ENCODE measurements at regions not wholly inside any gene's neighbourhood (a gene's known extent, or its start where the extent isn't known, plus 50 kb on each side); places are given as distances from the start of the nearest gene placed in this dataset.
A peak's percentile ranks its signal among the peaks of the same experiment; 100 is the strongest.

GRCh38 chr1:4029376-4029775 lies 129.3 kb upstream of the C1orf174 start:
- Histone ChIP-seq H3K9me3 (replicated peaks) (0 out of 2 replicates have a peak, but pooled peaks cover 3% of the 10 kb centered on the region), H3K27ac (peak overlapping the region; percentile 47), H3K4me1 (peaks cover 17% of the 10 kb centered on the region), H3K36me3 (no peaks in the 10 kb centered on the region), H3K4me3 (no peak overlapping the region), H3K27me3 (no peaks in the 10 kb centered on the region)
- peak in 1 of 2 experiments; percentile 65 for DNase-seq

- Histone ChIP-seq H3K36me3 (no peaks in the 10 kb centered on the region), H3K27me3 (no peaks in the 10 kb centered on the region), H3K27ac (no peak overlapping the region), H3K4me1 (peaks cover 17% of the 10 kb centered on the region), H3K9me3 (replicated peaks) (0 out of 2 replicates have a peak, but pooled peaks cover 3% of the 10 kb centered on the region), H3K4me3 (no peak overlapping the region)
- no peak for DNase-seq
Measured at GRCh38 chr1:4032571-4032970, 132.5 kb upstream of the C1orf174 start.

GRCh38 chr1:4033129-4033676 lies 133.1 kb upstream of the C1orf174 start:
- Histone ChIP-seq H3K27ac (no peak overlapping the region), H3K9me3 (replicated peaks) (0 out of 2 replicates have a peak, but pooled peaks cover 3% of the 10 kb centered on the region)

GRCh38 chr1:4033713-4034112 lies 133.6 kb upstream of the C1orf174 start:
- Histone ChIP-seq H3K27me3 (no peaks in the 10 kb centered on the region), H3K36me3 (no peaks in the 10 kb centered on the region), H3K4me1 (peaks cover 14% of the 10 kb centered on the region), H3K4me3 (no peak overlapping the region), H3K27ac (no peak overlapping the region), H3K9me3 (replicated peaks) (0 out of 2 replicates have a peak, but pooled peaks cover 3% of the 10 kb centered on the region)
- DNase-seq, result no peak

More at GRCh38 chr1:4033129-4033676, 133.1 kb upstream of the C1orf174 start:
- no peak for DNase-seq
- Histone ChIP-seq H3K4me3 (no peak overlapping the region), H3K4me1 (peaks cover 17% of the 10 kb centered on the region), H3K36me3 (no peaks in the 10 kb centered on the region), H3K27me3 (no peaks in the 10 kb centered on the region)

GRCh38 chr1:4034318-4034887 lies 134.3 kb upstream of the C1orf174 start:
- DNase-seq, result no peak
- Histone ChIP-seq H3K4me3 (no peak overlapping the region), H3K27ac (no peak overlapping the region), H3K27me3 (no peaks in the 10 kb centered on the region), H3K36me3 (no peaks in the 10 kb centered on the region), H3K4me1 (peaks cover 7% of the 10 kb centered on the region), H3K9me3 (replicated peaks) (0 out of 2 replicates have a peak, but pooled peaks cover 3% of the 10 kb centered on the region)

- peaks cover 21% of the 10 kb centered on the region for H3K27me3 ChIP-seq
- no peaks in the 10 kb centered on the region for H3K36me3 ChIP-seq
- no peak overlapping the region for H3K27ac ChIP-seq
- H3K9me3 ChIP-seq (replicated peaks), result no peaks in the 10 kb centered on the region
- H3K4me1 ChIP-seq, result no peaks in the 10 kb centered on the region
- DNase-seq, result no peak
- H3K4me3 ChIP-seq, result no peak overlapping the region
Measured at GRCh38 chr1:4044967-4045366, 144.9 kb upstream of the C1orf174 start.

GRCh38 chr1:4045397-4046010 lies 145.4 kb upstream of the C1orf174 start:
- no peak overlapping the region for H3K27ac ChIP-seq
- H3K9me3 ChIP-seq (replicated peaks), result no peaks in the 10 kb centered on the region

GRCh38 chr1:4046836-4047461 lies 146.9 kb upstream of the C1orf174 start:
- no peaks in the 10 kb centered on the region for H3K9me3 ChIP-seq (replicated peaks)
- no peak overlapping the region for H3K4me3 ChIP-seq
- no peak for DNase-seq
- peaks cover 21% of the 10 kb centered on the region for H3K27me3 ChIP-seq
- no peaks in the 10 kb centered on the region for H3K36me3 ChIP-seq
- no peak overlapping the region for H3K27ac ChIP-seq
- no peaks in the 10 kb centered on the region for H3K4me1 ChIP-seq

More at GRCh38 chr1:4045397-4046010, 145.4 kb upstream of the C1orf174 start:
- Histone ChIP-seq H3K4me1 (no peaks in the 10 kb centered on the region), H3K36me3 (no peaks in the 10 kb centered on the region), H3K4me3 (no peak overlapping the region), H3K27me3 (peaks cover 21% of the 10 kb centered on the region)
- no peak for DNase-seq

- Histone ChIP-seq H3K27me3 (peaks cover 21% of the 10 kb centered on the region), H3K36me3 (no peaks in the 10 kb centered on the region), H3K9me3 (replicated peaks) (no peaks in the 10 kb centered on the region)
Measured at GRCh38 chr1:4047666-4048065, 147.6 kb upstream of the C1orf174 start.

GRCh38 chr1:4048076-4048475 lies 148.0 kb upstream of the C1orf174 start:
- H3K36me3 ChIP-seq, result no peaks in the 10 kb centered on the region
- peaks cover 21% of the 10 kb centered on the region for H3K27me3 ChIP-seq
- no peak overlapping the region for H3K27ac ChIP-seq
- no peaks in the 10 kb centered on the region for H3K4me1 ChIP-seq
- no peaks in the 10 kb centered on the region for H3K9me3 ChIP-seq (replicated peaks)
- DNase-seq, result peak in 1 of 2 experiments; percentile 26
- no peak overlapping the region for H3K4me3 ChIP-seq

More at GRCh38 chr1:4047666-4048065, 147.6 kb upstream of the C1orf174 start:
- Histone ChIP-seq H3K27ac (no peak overlapping the region), H3K4me3 (no peak overlapping the region), H3K4me1 (no peaks in the 10 kb centered on the region)
- no peak for DNase-seq

GRCh38 chr1:4048921-4049320 lies 148.8 kb upstream of the C1orf174 start:
- no peaks in the 10 kb centered on the region for H3K9me3 ChIP-seq (replicated peaks)
- no peaks in the 10 kb centered on the region for H3K4me1 ChIP-seq
- no peak overlapping the region for H3K27ac ChIP-seq

GRCh38 chr1:4050998-4051397 lies 150.9 kb upstream of the C1orf174 start:
- DNase-seq, result no peak
- Histone ChIP-seq H3K9me3 (replicated peaks) (no peaks in the 10 kb centered on the region), H3K27me3 (peaks cover 14% of the 10 kb centered on the region), H3K27ac (no peak overlapping the region), H3K4me3 (no peak overlapping the region), H3K36me3 (no peaks in the 10 kb centered on the region), H3K4me1 (no peaks in the 10 kb centered on the region)

More at GRCh38 chr1:4048921-4049320, 148.8 kb upstream of the C1orf174 start:
- no peak overlapping the region for H3K4me3 ChIP-seq
- peaks cover 16% of the 10 kb centered on the region for H3K27me3 ChIP-seq
- H3K36me3 ChIP-seq, result no peaks in the 10 kb centered on the region
- DNase-seq, result no peak

- Histone ChIP-seq H3K4me3 (no peak overlapping the region), H3K36me3 (no peaks in the 10 kb centered on the region), H3K9me3 (replicated peaks) (no peaks in the 10 kb centered on the region), H3K27ac (no peak overlapping the region), H3K4me1 (no peaks in the 10 kb centered on the region), H3K27me3 (peaks cover 10% of the 10 kb centered on the region)
- no peak for DNase-seq
Measured at GRCh38 chr1:4052657-4053056, 152.6 kb upstream of the C1orf174 start.

GRCh38 chr1:4053160-4053748 lies 153.2 kb upstream of the C1orf174 start:
- H3K9me3 ChIP-seq (replicated peaks), result no peaks in the 10 kb centered on the region
- no peaks in the 10 kb centered on the region for H3K4me1 ChIP-seq
- DNase-seq, result no peak
- no peak overlapping the region for H3K4me3 ChIP-seq
- H3K27ac ChIP-seq, result no peak overlapping the region
- peaks cover 9% of the 10 kb centered on the region for H3K27me3 ChIP-seq
- no peaks in the 10 kb centered on the region for H3K36me3 ChIP-seq

- peaks cover 7% of the 10 kb centered on the region; the same call in 1 of the 2 replicates for H3K27me3 ChIP-seq
- no peak overlapping the region for H3K4me3 ChIP-seq
- H3K9me3 ChIP-seq (replicated peaks), result no peaks in the 10 kb centered on the region
- H3K4me1 ChIP-seq, result no peaks in the 10 kb centered on the region
- no peaks in the 10 kb centered on the region for H3K36me3 ChIP-seq
- DNase-seq, result no peak
- no peak overlapping the region for H3K27ac ChIP-seq
Measured at GRCh38 chr1:4053774-4054173, 153.7 kb upstream of the C1orf174 start.

All from SJCRH30 (cell line).